ENCODE measurements at regions not wholly inside any gene's neighbourhood (a gene's known extent, or its start where the extent isn't known, plus 50 kb on each side); places are given as distances from the start of the nearest gene placed in this dataset.
A peak's percentile ranks its signal among the peaks of the same experiment; 100 is the strongest.
"Not testable (repeated sequence)": the region's sequence is repeated elsewhere in the genome, so short reads cannot be mapped to it uniquely, and the experiment has no call there.

- DNase-seq, result no peak
Observed at GRCh38 chr3:153767601-153768560, 353.3 kb upstream of the ARHGEF26 start.

DNA sequence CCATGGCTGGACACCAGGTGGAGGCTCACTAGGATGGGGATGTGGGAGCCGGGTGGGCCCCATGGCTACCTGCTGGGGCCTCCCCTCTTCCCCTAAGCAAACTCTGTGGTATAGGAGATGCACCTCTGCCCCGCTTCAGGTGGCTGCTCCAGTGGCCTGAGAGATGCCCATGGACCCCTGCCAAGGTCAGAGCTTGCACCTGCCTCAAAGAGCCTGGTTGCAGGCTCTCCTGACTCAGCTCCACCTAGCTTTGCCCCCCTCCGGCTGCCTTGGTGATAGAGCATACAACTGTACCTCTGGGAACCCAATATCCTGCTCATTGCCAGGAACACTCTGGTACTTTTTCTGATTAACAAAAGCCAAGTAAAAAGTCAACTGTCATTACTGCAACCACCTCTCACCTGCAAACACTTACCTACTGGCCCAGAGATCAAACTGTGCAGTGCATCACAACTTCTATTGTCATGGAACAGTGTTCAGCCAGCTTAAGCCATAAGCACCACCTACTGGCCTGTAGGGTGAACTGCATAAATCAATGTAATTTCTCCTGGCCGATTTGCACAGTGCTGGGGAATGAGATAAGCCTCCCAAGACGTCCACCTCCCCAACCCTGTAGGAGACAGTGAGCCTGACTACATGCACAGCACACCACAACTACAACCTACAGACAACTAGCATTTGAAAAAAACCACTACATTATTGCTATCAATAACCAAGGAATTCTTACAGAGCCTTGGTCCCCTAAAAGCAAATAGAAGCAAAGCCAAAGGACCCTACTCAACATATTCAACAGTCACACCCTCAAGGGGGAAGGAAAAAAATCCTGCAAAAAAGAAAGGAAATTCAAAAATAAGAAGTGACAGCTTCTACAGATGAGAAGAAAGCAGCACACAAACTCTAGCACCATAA, 352.4 kb upstream of the ARHGEF26 start:
- DNase-seq, result peak; percentile 27

GRCh38 chr3:153783106-153783505, 338.1 kb upstream of the ARHGEF26 start:
- DNase-seq, result no peak

- no peak for DNase-seq
Observed at GRCh38 chr3:153783741-153784480, 337.3 kb upstream of the ARHGEF26 start.

DNA sequence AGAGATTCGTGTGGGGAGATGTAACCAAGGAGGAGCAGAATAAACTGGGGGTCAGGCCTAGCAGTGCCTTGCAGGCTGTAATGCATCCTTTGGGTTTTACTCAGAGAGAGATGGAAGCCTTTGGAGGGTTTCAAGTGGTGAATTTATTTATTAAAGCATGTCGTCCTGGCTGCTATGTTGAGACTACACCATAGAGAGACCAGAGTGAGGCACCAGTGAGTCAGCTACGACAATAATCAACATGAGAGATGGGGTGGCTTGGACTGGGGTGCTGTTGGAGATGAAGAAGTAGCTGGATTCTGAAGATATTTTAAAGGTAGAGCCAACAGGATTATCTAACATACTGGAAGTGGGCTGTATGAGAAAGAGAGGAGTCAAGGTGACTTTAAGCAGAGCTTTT, 335.3 kb upstream of the ARHGEF26 start:
- no peak for DNase-seq

DNA sequence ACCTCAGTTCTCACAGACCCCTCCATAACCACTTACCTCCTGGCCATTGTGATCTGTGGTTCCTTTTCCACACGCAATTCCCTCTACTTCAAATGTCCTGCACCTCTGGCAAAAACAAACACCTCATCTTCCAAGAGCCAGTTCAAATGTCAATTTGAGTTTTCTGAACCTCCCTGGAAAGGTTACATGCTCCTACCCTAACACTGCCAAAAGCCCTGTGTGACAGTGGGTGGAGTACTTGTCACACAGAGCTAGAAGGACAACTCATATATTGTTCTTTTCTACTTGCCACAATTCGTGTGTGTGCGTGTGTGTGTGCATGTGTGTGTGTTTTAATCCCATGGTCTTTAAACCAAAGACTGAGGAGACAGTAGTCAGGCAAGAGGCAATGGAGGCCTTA, 331.8 kb upstream of the ARHGEF26 start:
- no peak for DNase-seq

DNA sequence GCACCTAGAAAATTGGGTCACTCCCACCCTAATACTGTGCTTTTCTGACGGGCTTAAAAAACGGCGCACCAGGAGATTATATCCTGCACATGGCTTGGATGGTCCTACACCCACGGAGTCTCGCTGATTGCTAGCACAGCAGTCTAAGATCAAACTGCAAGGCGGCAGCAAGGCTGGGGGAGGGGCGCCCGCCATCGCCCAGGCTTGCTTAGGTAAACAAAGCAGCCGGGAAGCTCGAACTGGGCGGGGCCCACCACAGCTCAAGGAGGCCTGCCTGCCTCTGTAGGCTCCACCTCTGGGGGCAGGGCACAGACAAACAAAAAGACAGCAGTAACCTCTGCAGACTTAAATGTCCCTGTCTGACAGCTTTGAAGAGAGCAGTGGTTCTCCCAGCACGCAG, 324.1 kb upstream of the ARHGEF26 start:
- not testable (repeated sequence) for DNase-seq

DNA sequence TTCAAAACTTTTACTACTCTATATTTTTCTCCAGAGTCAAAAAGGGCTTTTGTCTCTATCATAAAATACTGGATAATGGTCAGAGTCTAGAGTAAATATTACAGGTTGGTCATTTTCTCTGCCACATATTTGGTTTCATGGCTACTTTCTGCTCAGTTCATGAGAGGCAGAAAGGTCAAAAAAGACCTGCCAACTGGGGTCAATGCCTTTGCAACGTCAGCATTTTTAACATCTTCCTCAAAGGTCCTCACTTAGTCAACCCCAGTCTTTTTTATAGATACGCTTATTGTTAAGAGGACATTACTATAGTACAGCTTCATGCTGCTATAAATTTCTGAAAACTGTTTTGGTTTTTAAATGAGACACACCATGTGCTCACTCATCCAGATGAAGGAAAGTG, 312.1 kb upstream of the ARHGEF26 start:
- no peak for DNase-seq

DNA sequence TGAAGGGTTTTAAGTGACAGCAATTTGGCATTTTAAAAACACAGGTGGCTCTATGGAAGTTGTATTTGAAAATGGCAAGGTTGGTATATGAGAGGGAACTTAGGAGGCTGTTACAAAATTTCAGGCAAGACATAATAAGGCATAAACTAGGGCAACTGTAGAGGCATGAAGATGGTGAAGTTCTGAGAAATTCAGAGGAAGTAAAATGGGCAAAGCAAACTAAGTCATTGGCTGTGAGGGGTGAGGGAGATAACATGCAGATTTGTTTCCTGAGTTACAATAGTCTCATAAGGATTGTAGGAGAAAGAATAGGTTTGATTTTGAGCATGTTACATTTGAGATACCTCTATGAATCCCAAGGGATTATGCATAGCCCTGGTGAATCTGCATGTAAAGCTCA, 302.9 kb upstream of the ARHGEF26 start:
- no peak for DNase-seq

- no peak for DNase-seq
Observed at GRCh38 chr3:153820035-153820434, 301.2 kb upstream of the ARHGEF26 start.

GRCh38 chr3:153828346-153828745, 292.8 kb upstream of the ARHGEF26 start:
- DNase-seq, result not testable (repeated sequence)

- no peak for DNase-seq
Observed at GRCh38 chr3:153829606-153830170, 291.5 kb upstream of the ARHGEF26 start.

DNA sequence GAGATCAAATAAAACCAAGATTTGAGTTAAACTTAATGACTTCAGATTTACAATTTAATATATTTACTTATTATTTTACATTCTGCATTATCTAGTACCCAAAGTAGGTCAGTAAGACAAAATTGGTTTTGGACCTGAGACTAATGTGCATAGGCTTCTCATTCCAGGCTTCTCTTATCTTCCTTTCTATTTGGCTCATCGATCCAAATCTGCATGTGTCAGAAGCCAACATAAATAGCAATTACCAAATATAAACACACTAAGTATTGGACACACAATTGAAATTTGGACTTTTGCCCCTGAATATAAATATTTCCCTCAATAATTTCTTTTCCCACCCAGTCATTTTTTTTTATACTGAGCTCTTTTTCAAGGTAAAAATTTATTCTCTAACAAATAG, 290.6 kb upstream of the ARHGEF26 start:
- DNase-seq, result no peak

DNA sequence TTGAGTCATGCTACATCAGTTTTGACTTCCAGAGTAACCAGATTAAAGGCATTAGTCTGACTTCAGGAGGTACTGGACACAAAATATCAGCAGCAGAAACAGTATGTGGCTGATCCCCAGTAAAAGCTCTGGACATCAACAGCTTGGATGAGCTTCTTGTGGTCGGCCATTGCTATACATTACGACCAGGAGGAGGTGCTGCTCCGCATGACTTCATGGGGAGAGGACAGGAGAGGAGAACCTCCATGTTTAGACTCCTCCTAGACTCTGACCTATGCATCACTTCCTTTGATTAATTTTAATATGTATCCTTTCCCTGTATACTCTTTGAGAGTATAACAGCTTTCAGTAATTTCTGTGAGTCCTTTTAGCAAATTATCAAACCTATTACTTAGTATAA, 285.6 kb upstream of the ARHGEF26 start:
- DNase-seq, result no peak

DNA sequence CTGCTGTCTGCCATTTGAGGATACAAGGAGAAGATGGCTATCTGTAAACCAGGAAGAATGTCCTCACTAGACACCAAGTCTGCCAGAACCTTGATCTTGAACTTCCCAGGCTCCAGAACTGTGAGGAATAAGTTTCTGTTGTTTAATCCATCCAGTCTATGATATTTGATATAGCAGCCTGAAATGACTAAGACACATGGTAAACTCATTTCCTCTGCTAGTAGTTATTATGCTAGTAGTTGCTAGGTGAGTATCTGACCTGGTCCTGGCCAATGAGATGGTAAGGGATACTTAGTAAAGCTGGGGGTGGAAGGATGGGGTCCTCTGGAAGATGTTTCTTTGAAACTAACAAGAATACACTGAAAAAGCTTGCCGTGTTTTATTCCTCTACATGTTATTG, 280.7 kb upstream of the ARHGEF26 start:
- no peak for DNase-seq

DNA sequence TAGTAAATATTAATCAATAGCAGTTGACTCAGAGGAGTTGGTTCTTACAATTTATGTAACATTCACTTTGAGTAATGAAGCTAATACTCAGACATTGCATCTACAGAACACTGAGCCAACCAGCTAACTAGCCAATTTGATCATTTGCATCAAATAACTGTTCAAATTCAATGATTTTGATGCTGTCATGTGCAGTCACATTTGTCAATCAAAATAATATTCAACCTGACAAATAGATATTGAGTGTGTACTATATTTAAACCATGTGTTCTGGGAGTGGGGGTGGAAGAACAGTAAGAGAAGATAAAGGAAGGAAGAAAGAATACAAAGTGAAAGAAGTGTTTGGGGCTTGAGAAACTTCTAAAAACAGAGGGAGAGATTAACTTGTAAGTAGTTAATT, 277.2 kb upstream of the ARHGEF26 start:
- no peak for DNase-seq

DNA sequence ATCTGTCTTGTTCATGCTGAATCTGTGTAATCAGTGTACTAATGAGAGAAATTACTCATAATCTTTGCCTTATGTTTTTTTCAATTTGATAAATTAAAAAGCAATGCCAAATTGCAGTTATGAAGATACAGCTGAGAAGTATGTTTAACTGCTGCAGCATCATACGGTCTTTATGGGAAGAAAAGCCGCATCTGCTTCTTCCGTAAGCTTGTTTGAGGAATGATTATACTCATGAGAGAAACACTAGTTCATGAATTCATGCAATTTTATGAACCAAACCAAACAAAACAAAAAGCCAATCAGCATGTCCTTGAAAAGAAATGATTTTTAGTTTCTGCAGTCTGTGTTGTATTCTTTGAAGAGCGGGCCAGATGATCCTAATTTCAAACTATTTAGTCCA, 275.9 kb upstream of the ARHGEF26 start:
- DNase-seq, result no peak

GRCh38 chr3:153848702-153849101, 272.5 kb upstream of the ARHGEF26 start:
- DNase-seq, result no peak

DNA sequence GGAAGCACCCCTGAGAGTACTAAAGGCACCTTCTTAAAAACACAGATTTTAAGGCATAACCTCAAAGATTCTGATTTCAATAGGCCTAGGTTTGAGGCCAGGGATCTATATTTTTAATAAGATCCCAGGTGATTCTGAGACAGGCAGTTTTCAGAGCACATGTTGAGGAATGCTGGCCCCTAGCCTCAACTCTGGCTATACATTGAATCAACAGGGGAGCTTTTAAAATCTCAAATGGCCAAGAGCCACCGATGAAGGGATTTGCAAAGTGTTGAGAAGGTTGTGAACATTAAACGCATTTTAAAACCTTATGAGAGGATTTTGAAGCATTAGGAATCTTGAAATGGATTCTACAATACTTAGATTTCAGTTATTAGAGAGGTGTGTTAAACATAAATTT, 268.8 kb upstream of the ARHGEF26 start:
- DNase-seq, result no peak

DNA sequence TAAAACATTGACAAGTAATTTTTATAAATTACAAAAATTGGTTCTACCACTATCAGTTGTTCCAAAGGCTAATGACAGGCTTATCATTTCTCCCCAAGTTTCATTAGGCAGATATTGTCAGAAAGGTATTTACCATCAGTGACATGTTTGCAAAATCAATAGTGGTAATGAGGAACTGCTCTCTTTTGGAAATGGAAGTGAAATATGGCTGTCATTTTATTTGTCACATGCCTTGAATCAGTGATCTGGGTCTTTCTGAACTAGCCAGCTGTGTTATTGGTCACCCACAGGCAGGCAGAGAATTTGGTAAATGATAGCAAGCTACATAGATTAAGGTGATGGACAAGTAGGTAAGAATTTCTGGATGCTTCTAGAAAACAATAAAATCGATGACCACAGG, 268.0 kb upstream of the ARHGEF26 start:
- DNase-seq, result no peak

GRCh38 chr3:153855772-153856171, 265.4 kb upstream of the ARHGEF26 start:
- no peak for DNase-seq

- DNase-seq, result no peak
Observed at GRCh38 chr3:153856932-153857331, 264.3 kb upstream of the ARHGEF26 start.

DNA sequence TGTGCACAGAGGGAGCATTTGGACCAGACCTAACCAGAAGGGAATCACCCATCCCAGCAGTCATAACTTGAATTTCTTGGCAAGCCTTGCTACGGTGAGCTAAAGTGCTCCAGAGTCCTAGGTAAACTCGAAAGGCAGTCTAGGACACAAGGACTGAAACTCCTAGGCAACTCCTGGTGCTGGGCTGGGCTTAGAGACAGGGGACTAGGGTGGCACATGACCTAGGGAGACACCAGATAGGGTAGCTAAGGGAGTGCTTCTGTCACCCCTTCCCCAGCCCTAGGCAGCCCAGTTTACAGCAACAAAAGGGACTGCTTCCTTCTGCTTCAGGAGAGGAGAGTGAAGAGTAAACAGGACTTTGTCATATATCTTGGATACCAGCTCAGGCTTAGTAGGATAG, 256.4 kb upstream of the ARHGEF26 start:
- DNase-seq, result no peak

Measured in NCI-H1092 (cell line).